ENCODE measurements at regions not wholly inside any gene's neighbourhood (a gene's known extent, or its start where the extent isn't known, plus 50 kb on each side); places are given as distances from the start of the nearest gene placed in this dataset.

- POLR2A ChIA-PET (ENCODE audit: low non-redundant PET) = no interaction called here
- DNase-seq (ENCODE audit: low spot score) = no peak
Measured at GRCh38 chr4:19134685-19135084, 1113.1 kb upstream of the LCORL start.

GRCh38 chr4:19133315-19133714, 1111.8 kb upstream of the LCORL start:
- no peaks in the 10 kb centered on the region for H3K36me3 ChIP-seq (ENCODE audit: insufficient read depth, low read length, poor library complexity, severe bottlenecking)
- H3K27ac ChIP-seq (ENCODE audit: low read depth, low read length, poor library complexity, severe bottlenecking) = no peak overlapping the region
- no peak overlapping the region for H3K4me3 ChIP-seq (ENCODE audit: low read depth, low read length, poor library complexity, severe bottlenecking)
- H3K9me3 ChIP-seq (ENCODE audit: low read depth, low read length, poor library complexity, severe bottlenecking) = no peaks in the 10 kb centered on the region
- no peak for TF ChIP-seq EZH2 (IDR thresholded peaks at IDR 0.05; ENCODE audit: borderline replicate concordance, low read depth, low read length, poor library complexity, severe bottlenecking)
- no peak for TF ChIP-seq CTCF (conservative IDR thresholded peaks at IDR 0.05; ENCODE audit: low read depth, low read length)
- H3K27me3 ChIP-seq (replicated peaks; ENCODE audit: insufficient read depth, low read depth, low read length, poor library complexity) = no peaks in the 10 kb centered on the region
- POLR2A ChIA-PET (ENCODE audit: low non-redundant PET) = no interaction called here
- intact Hi-C loops (cut with micrococcal nuclease; ENCODE audit: unreplicated experiment) = no loop called here
- BruUV-seq (replicated peaks) = no TSS peak
- no peak for DNase-seq (ENCODE audit: low spot score)
- H3K4me1 ChIP-seq (ENCODE audit: insufficient read depth, low read length, poor library complexity, severe bottlenecking) = no peaks in the 10 kb centered on the region
- CTCF ChIA-PET = no interaction called here

More at GRCh38 chr4:19134685-19135084, 1113.1 kb upstream of the LCORL start:
- H3K27me3 ChIP-seq (replicated peaks; ENCODE audit: insufficient read depth, low read depth, low read length, poor library complexity) = no peaks in the 10 kb centered on the region
- no peaks in the 10 kb centered on the region for H3K36me3 ChIP-seq (ENCODE audit: insufficient read depth, low read length, poor library complexity, severe bottlenecking)
- H3K9me3 ChIP-seq (ENCODE audit: low read depth, low read length, poor library complexity, severe bottlenecking) = no peaks in the 10 kb centered on the region
- no peak for TF ChIP-seq EZH2 (IDR thresholded peaks at IDR 0.05; ENCODE audit: borderline replicate concordance, low read depth, low read length, poor library complexity, severe bottlenecking)
- TF ChIP-seq CTCF (conservative IDR thresholded peaks at IDR 0.05; ENCODE audit: low read depth, low read length) = no peak
- H3K27ac ChIP-seq (ENCODE audit: low read depth, low read length, poor library complexity, severe bottlenecking) = no peak overlapping the region
- no peaks in the 10 kb centered on the region for H3K4me1 ChIP-seq (ENCODE audit: insufficient read depth, low read length, poor library complexity, severe bottlenecking)
- intact Hi-C loops (cut with micrococcal nuclease; ENCODE audit: unreplicated experiment) = no loop called here
- no TSS peak for BruUV-seq (replicated peaks)
- CTCF ChIA-PET = no interaction called here
- no peak overlapping the region for H3K4me3 ChIP-seq (ENCODE audit: low read depth, low read length, poor library complexity, severe bottlenecking)

- intact Hi-C loops (cut with micrococcal nuclease; ENCODE audit: unreplicated experiment) = no loop called here
- no TSS peak for BruUV-seq (replicated peaks)
- Histone ChIP-seq H3K4me3 (ENCODE audit: low read depth, low read length, poor library complexity, severe bottlenecking) (no peak overlapping the region), H3K4me1 (ENCODE audit: insufficient read depth, low read length, poor library complexity, severe bottlenecking) (no peaks in the 10 kb centered on the region), H3K9me3 (ENCODE audit: low read depth, low read length, poor library complexity, severe bottlenecking) (no peaks in the 10 kb centered on the region), H3K36me3 (ENCODE audit: insufficient read depth, low read length, poor library complexity, severe bottlenecking) (no peaks in the 10 kb centered on the region), H3K27me3 (replicated peaks; ENCODE audit: insufficient read depth, low read depth, low read length, poor library complexity) (no peaks in the 10 kb centered on the region), H3K27ac (ENCODE audit: low read depth, low read length, poor library complexity, severe bottlenecking) (no peak overlapping the region)
- ChIA-PET POLR2A (ENCODE audit: low non-redundant PET) (no interaction called here), CTCF (no interaction called here)
- TF ChIP-seq CTCF (conservative IDR thresholded peaks at IDR 0.05; ENCODE audit: low read depth, low read length) = no peak
- TF ChIP-seq EZH2 (IDR thresholded peaks at IDR 0.05; ENCODE audit: borderline replicate concordance, low read depth, low read length, poor library complexity, severe bottlenecking) = no peak
- DNase-seq (ENCODE audit: low spot score) = no peak
Measured at GRCh38 chr4:19130866-19131265, 1109.3 kb upstream of the LCORL start.
